HCT116 (cell line): ENCODE measurements at regions not wholly inside any gene's neighbourhood (a gene's known extent, or its start where the extent isn't known, plus 50 kb on each side); places are given as distances from the start of the nearest gene placed in this dataset.

Experiments
- ATAC-seq: fragments of 200-7000 bp; cut with Tn5 transposase; 2 replicates; pipeline ENCODE4 v1.9.1; 2020; ENCODE audit warnings: mild to moderate bottlenecking, moderate library complexity
- BruUV-seq: library from RNA; stranded (reverse); fragments of 400-500 nt; replicated peaks from 2 replicates; lab custom pipeline; 2021; lab: Mats Ljungman, UMichigan
- CTCF ChIA-PET: fragments of 300-600 bp; sonication (Branson Sonifier 250); formaldehyde crosslinking; loops from one replicate; lab custom pipeline; 2021; ENCODE audit warnings: antibody characterized with exemption; lab: Charles Lee
- POLR2A ChIA-PET: fragments of 300-600, 350-600 bp; sonication (Branson Sonifier 250); formaldehyde crosslinking; loops from one replicate; lab custom pipeline; 2021; ENCODE audit warnings: antibody characterized with exemption; lab: Charles Lee
- RAD21 ChIA-PET, 2 experiments: fragments of 300-600 bp; sonication (Branson Sonifier 250); formaldehyde crosslinking; loops; one replicate each; lab custom pipeline; 2023; ENCODE audit warnings: low total read pairs in 2 of 2; ENCODE audit not compliant: uncharacterized antibody in 2 of 2, unreplicated experiment in 2 of 2, low non-redundant PET in 1 of 2; lab: Charles Lee
- DNase-seq: peaks from one replicate; pipeline ENCODE4 v3.0.0-alpha.2; 2010; ENCODE audit warnings: low read depth, low spot score
- H2AFZ ChIP-seq: fragments of 200-600 bp; shearing (Covaris generic), sonication (generic); 2 replicates; pipeline ENCODE4 v1.6.1; 2017; ENCODE audit warnings: low read depth, mixed run types, mixed read lengths, antibody characterized with exemption, low read length; ENCODE audit not compliant: poor library complexity, severe bottlenecking
- H3K27ac ChIP-seq: 2 replicates; pipeline ENCODE4 v1.5.1; 2012; ENCODE audit warnings: low read depth, low read length
- H3K27me3 ChIP-seq: fragments of 200-600 bp; sonication (generic); 2 replicates; pipeline ENCODE4 v1.6.1; 2016; ENCODE audit warnings: mixed run types, low read length, mixed read lengths; ENCODE audit not compliant: insufficient read depth
- H3K36me3 ChIP-seq, 2 experiments: fragments of 200-500 bp in 1 of 2; fragments of 200-600 bp in 1 of 2; sonication (Bioruptor generic) in 1 of 2; sonication (generic) in 1 of 2; 2 replicates each; pipeline versions ENCODE4 v1.5.1 to v1.6.1; 2014 to 2016; ENCODE audit warnings: low read length in 2 of 2, inconsistent platforms in 1 of 2, mixed read lengths in 1 of 2, mixed run types in 1 of 2; ENCODE audit not compliant: insufficient read depth in 2 of 2, control insufficient read depth in 1 of 2
- H3K4me1 ChIP-seq, 2 experiments: fragments of 200-600 bp in 1 of 2; sonication (generic) in 1 of 2; 2 replicates each; pipeline versions ENCODE4 v1.5.1 to v1.6.1; 2012 to 2017; ENCODE audit warnings: low read length in 2 of 2, inconsistent platforms in 1 of 2, mild to moderate bottlenecking in 1 of 2, mixed read lengths in 1 of 2, mixed run types in 1 of 2, moderate library complexity in 1 of 2; ENCODE audit not compliant: insufficient read depth in 2 of 2, control insufficient read depth in 1 of 2
- H3K4me2 ChIP-seq: fragments of 200-600 bp; sonication (generic); 2 replicates; pipeline ENCODE4 v1.6.1; 2017; ENCODE audit warnings: mixed run types, low read length, mixed read lengths
- H3K4me3 ChIP-seq, 2 experiments: fragments of 200-600 bp in 1 of 2; sonication (generic) in 1 of 2; replicated peaks in 1 of 2; 2 replicates each; pipeline ENCODE4 v1.5.1; 2011 to 2016; ENCODE audit warnings: low read length in 2 of 2, control low read depth in 1 of 2, low read depth in 1 of 2, mild to moderate bottlenecking in 1 of 2, mixed read lengths in 1 of 2, mixed run types in 1 of 2
- H3K79me2 ChIP-seq: fragments of 200-600 bp; sonication (generic); 2 replicates; pipeline ENCODE4 v1.6.1; 2017; ENCODE audit warnings: mild to moderate bottlenecking, mixed run types, low read length, moderate library complexity, mixed read lengths; ENCODE audit not compliant: insufficient read depth
- H3K9ac ChIP-seq: fragments of 200-600 bp; sonication (generic); 2 replicates; pipeline ENCODE4 v1.6.1; 2016; ENCODE audit warnings: low read length, mixed read lengths
- H3K9me2 ChIP-seq: fragments of 200-600 bp; sonication (generic), shearing (Covaris generic); 2 replicates; pipeline ENCODE4 v1.6.1; 2017; ENCODE audit warnings: mixed run types, mild to moderate bottlenecking, moderate library complexity; ENCODE audit not compliant: insufficient read depth
- H3K9me3 ChIP-seq, 2 experiments: fragments of 200-500 bp in 1 of 2; fragments of 200-600 bp in 1 of 2; sonication (Bioruptor generic) in 1 of 2; sonication (generic) in 1 of 2; 2 replicates each; pipeline ENCODE4 v1.6.1; 2014 to 2017; ENCODE audit warnings: low read length in 2 of 2, mixed read lengths in 2 of 2, inconsistent platforms in 1 of 2, low read depth in 1 of 2, mild to moderate bottlenecking in 1 of 2, mixed run types in 1 of 2, moderate library complexity in 1 of 2; ENCODE audit not compliant: control insufficient read depth in 1 of 2, insufficient read depth in 1 of 2
- H4K20me1 ChIP-seq: fragments of 200-600 bp; sonication (generic), shearing (Covaris generic); 2 replicates; pipeline ENCODE4 v1.6.1; 2017; ENCODE audit warnings: mixed run types, mild to moderate bottlenecking, moderate library complexity; ENCODE audit not compliant: insufficient read depth
- CBX3 ChIP-seq: IDR thresholded peaks from 2 replicates; pipeline ENCODE4 v1.6.1; 2012; ENCODE audit warnings: low read depth
- CEBPB ChIP-seq: IDR thresholded peaks from 2 replicates; pipeline ENCODE4 v1.6.1; 2012; ENCODE audit warnings: low read depth
- EGR1 ChIP-seq: IDR thresholded peaks from 2 replicates; pipeline ENCODE4 v1.6.1; 2012; ENCODE audit warnings: low read depth
- ELF1 ChIP-seq: IDR thresholded peaks from 2 replicates; pipeline ENCODE4 v1.6.1; 2012; ENCODE audit warnings: low read depth, borderline replicate concordance
- EZH2 ChIP-seq: fragments of 200-600 bp; sonication (generic); IDR thresholded peaks from 2 replicates; pipeline ENCODE4 v1.6.1; 2017; ENCODE audit warnings: antibody characterized with exemption, mixed run types
- FOSL1 ChIP-seq: IDR thresholded peaks from 2 replicates; pipeline ENCODE4 v1.6.1; 2012; ENCODE audit warnings: low read depth
- JUND ChIP-seq: IDR thresholded peaks from 2 replicates; pipeline ENCODE4 v1.6.1; 2012
- MAX ChIP-seq: IDR thresholded peaks from 2 replicates; pipeline ENCODE4 v1.6.1; 2012
- REST ChIP-seq: IDR thresholded peaks from 2 replicates; pipeline ENCODE4 v1.6.1; 2012; ENCODE audit warnings: low read depth
- SIN3A ChIP-seq: IDR thresholded peaks from 2 replicates; pipeline ENCODE4 v1.6.1; 2012; ENCODE audit warnings: low read depth
- SP1 ChIP-seq: IDR thresholded peaks from 2 replicates; pipeline ENCODE4 v1.6.1; 2012; ENCODE audit warnings: low read depth
- YY1 ChIP-seq: IDR thresholded peaks from 2 replicates; pipeline ENCODE4 v1.6.1; 2011; ENCODE audit warnings: low read length, low read depth, moderate library complexity, mild to moderate bottlenecking; ENCODE audit not compliant: insufficient replicate concordance; ENCODE audit errors: extremely low read depth
- ZBTB33 ChIP-seq: IDR thresholded peaks from 2 replicates; pipeline ENCODE4 v1.6.1; 2011; ENCODE audit warnings: mild to moderate bottlenecking, low read length, moderate library complexity; ENCODE audit not compliant: insufficient replicate concordance; ENCODE audit errors: extremely low read depth
- ZFX ChIP-seq: fragments of 450-650 bp; IDR thresholded peaks from 2 replicates; pipeline ENCODE4 v1.6.1; 2017
- ZNF274 ChIP-seq: fragments of 200-500 bp; sonication (Bioruptor generic); IDR thresholded peaks from 2 replicates; pipeline ENCODE4 v1.6.1; 2014; ENCODE audit warnings: mild to moderate bottlenecking, low read depth, low read length, inconsistent platforms
- intact Hi-C: fragments of 100-400 bp; cut with micrococcal nuclease; formaldehyde crosslinking; loops from 2 replicates; pipeline ENCODE4 v1.10.0; 2022

GRCh38 chr6:65948062-65948461 is 241.0 kb upstream of the EYS start:
- Histone ChIP-seq H3K27me3 (no peaks in the 10 kb centered on the region), H4K20me1 (no peaks in the 10 kb centered on the region), H3K4me2 (no peak overlapping the region)
- ATAC-seq = no peak
- TF ChIP-seq ZFX (no peak), JUND (no peak)
- TF ChIP-seq, all 23 proteins: peak for 0
- ChIA-PET CTCF (no interaction called here), POLR2A (no interaction called here), RAD21 (no interaction called here)
- no peaks in the 10 kb centered on the region for H3K79me2 ChIP-seq
- H2AFZ ChIP-seq = no peak overlapping the region
- H3K9me2 ChIP-seq = no peaks in the 10 kb centered on the region
- no TSS peak for BruUV-seq
- DNase-seq = no peak
- no peak overlapping the region for H3K27ac ChIP-seq
- intact Hi-C loops = no loop called here
- H3K4me1 ChIP-seq = no peaks in the 10 kb centered on the region
- H3K9ac ChIP-seq = no peak overlapping the region
- H3K36me3 ChIP-seq = no peaks in the 10 kb centered on the region
- H3K4me3 ChIP-seq = no peak overlapping the region
- H3K9me3 ChIP-seq = peaks cover 0 to 9% of the 10 kb centered on the region in 2 experiments; a peak in 1 of 4 replicates

- Histone ChIP-seq H3K79me2 (no peaks in the 10 kb centered on the region), H3K36me3 (no peaks in the 10 kb centered on the region), H3K27ac (no peak overlapping the region), H3K9ac (no peak overlapping the region), H3K9me3 (peaks cover 3 to 7% of the 10 kb centered on the region in 2 experiments; a peak in 2 of 4 replicates), H2AFZ (no peak overlapping the region), H3K4me2 (no peak overlapping the region), H3K4me1 (no peaks in the 10 kb centered on the region), H3K4me3 (no peak overlapping the region), H3K27me3 (no peaks in the 10 kb centered on the region), H4K20me1 (no peaks in the 10 kb centered on the region), H3K9me2 (no peaks in the 10 kb centered on the region)
- intact Hi-C loops = no loop called here
- ChIA-PET RAD21 (no interaction called here), CTCF (no interaction called here), POLR2A (no interaction called here)
- ATAC-seq (no peak), DNase-seq (no peak)
- BruUV-seq = no TSS peak
- TF ChIP-seq ELF1 (no peak), JUND (no peak), FOSL1 (no peak), YY1 (no peak), CBX3 (no peak), CEBPB (no peak), ZNF274 (no peak), ZBTB33 (no peak), EGR1 (no peak), SP1 (no peak), ZFX (no peak), SIN3A (no peak), REST (no peak), EZH2 (no peak), MAX (no peak)
Measured at GRCh38 chr6:65943548-65943947, 236.5 kb upstream of the EYS start.
